GM21515 (cell line): ENCODE measurements at regions not wholly inside any gene's neighbourhood (a gene's known extent, or its start where the extent isn't known, plus 50 kb on each side); places are given as distances from the start of the nearest gene placed in this dataset.

Experiments
- ATAC-seq: cut with Tn5 transposase; IDR thresholded peaks from one replicate; pipeline ENCODE4 v1.9.1; 2021; ENCODE audit not compliant: unreplicated experiment

DNA sequence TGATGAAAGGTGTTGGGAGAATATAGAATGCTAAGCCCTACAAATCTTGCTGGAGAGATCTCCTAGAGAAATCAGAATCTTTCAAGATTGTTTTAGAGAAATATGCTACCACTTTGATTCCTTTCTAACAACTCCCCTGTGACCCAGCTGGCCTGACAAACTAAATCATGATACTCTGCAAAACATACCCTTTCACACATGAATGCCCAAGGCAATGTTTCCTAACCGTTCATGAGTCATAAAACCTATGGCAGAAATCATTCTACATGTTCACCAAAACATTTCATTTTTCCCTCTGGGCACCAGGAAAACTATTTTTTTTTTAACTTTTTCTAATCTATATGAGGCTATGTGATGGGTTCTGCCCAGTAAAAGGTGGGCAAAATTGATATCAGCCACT is 77.8 kb upstream of the SETBP1 start:
- no peak for ATAC-seq

DNA sequence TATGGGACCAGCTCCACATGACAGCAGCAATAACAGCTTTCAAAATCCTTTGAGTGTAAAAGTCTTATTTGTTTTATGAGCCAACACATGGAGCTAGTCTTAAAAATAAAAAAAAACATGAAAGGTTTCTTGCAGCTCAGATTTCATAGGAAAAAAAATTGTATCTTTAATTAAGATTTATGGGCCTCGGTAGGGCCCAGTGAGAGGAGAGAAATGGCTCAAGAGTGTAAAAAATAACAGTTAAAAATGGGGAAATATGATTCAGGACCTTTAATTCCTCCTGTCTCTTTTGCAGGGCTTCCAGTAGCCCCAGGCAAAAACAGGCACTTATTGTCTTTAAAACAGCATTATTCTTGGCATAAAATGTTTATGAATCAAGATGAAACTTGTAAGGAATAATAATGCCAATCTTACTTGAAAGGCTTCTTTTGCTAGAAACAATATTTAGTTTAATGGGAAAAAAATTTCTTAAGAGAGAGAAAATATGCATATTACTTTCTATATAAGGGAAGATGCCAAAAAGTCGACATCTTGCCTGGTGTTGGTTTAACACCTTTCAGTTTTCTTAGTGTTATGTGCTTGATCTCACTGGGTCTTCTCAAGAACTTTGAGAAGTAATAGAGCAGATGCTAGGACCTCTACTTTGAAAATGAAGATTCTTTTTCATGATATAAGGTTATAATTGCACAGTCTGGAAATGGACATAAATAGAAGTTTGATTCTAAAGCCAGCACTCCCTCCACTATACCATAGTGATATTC is 71.3 kb upstream of the SETBP1 start:
- no peak for ATAC-seq

DNA sequence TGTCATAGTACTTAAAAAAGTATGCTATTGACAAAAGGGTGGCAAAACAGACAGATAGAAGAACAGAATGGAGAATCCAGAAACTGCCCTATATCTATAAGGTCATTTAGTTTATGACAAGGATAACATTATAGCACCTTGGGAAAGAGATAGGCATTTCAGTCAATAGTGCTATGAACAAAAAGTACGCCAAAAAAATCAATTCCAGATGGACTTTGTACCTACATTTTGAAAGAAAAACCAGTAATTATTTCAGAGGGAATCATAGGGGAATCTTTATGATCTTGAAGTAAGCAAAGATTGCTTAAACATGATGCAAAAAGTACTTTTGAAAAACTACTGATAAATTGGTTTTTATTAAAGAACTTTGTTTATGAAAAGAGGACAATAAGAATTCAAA is 59.9 kb upstream of the SETBP1 start:
- no peak for ATAC-seq

DNA sequence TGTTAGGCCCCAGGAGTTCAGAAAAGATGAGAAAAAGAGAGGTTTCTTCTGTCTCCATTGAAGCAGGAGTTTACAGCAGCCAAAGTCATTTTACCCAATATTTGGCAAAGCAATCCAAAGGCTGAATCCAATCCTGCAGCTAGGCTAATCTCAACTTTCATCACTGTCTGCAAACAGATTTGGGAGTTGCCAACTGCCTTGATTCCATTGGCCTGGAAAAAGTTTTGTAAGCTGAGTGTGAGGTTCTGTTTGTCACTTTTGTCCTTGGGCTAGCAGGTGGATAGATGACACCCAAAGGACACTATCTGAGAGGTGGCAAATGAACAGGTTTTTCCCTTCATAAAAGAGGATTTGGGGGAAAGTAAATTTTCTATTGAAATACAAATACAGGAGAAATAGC is 56.6 kb upstream of the SETBP1 start:
- ATAC-seq, result no peak

GRCh38 chr18:44625386-44625785 is 55.3 kb upstream of the SETBP1 start:
- no peak for ATAC-seq

- no peak for ATAC-seq
These were observed 54.5 kb upstream of the SETBP1 start for GRCh38 chr18:44626236-44626635.

DNA sequence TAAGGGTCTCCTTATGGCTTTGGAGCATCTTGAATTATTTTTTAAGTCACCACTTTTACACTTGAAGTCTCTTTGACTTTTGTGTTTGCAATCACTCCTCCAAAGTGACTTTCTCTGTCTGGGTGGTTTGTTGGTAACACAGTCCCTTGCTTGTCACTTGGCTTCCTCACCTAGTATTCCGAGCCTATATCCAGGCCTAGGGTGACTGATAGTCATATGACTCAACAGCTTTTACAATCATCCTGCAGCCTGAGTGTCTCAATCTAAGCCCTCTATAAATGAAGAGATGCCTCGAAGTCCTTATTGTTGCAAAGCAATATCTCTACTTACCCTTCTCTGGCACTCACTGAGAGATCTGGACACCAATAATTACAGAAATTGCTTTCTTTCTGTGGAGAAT is 53.9 kb upstream of the SETBP1 start:
- ATAC-seq, result no peak

DNA sequence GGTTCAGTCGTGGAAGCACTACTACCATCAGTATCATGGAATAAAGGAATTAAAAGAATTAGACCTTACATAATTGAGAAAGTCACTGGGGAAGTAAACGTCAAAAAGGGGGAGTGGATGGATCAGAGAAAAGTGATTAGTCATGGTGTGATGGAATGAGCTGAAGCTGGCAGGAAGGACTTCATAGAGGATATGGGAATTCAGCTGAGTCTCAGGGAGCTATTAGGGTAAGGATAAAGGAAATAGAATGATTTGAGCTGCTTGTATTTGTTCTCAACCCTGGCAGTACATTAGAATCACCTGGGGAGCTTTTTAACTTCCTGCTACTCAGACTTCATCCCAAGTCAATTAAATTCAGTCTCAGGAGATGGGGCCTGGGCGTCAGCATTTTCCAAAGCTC is 53.4 kb upstream of the SETBP1 start:
- ATAC-seq, result no peak

GRCh38 chr18:44629406-44629805 is 51.3 kb upstream of the SETBP1 start:
- ATAC-seq, result no peak

DNA sequence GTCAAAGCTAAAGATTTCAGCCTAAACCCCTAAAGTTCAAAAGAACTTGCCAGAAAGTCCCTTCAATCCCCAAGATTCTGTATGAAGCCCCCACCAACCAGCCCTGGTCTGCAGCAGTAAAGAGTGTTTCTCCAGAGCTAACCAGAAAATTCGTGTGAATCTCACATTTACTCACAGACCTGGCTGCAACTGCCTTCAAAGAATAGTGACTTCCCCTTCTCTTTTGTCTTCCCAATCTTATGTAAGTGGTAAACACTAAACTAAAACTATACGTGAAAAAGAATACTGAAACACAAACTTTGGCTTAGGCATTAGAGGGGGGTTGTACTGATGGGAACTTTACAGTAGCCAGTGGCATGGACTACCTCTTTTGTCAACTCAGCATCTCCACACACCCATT is 50.6 kb upstream of the SETBP1 start:
- no peak for ATAC-seq
